ENCODE measurements at regions not wholly inside any gene's neighbourhood (a gene's known extent, or its start where the extent isn't known, plus 50 kb on each side); places are given as distances from the start of the nearest gene placed in this dataset.

- Histone ChIP-seq H3K4me3 (replicated peaks; ENCODE audit: low read depth, low read length) (no peak overlapping the region), H3K36me3 (ENCODE audit: control insufficient read depth, insufficient read depth, low read length) (no peaks in the 10 kb centered on the region), H3K27me3 (replicated peaks; ENCODE audit: control insufficient read depth, insufficient read depth, low read length) (no peaks in the 10 kb centered on the region)
- no peak for DNase-seq (ENCODE audit: extremely low read depth, insufficient read length)
- no peak for TF ChIP-seq CTCF (IDR thresholded peaks at IDR 0.05; ENCODE audit: insufficient read depth, low read length, poor library complexity, severe bottlenecking)
Observed at GRCh38 chr2:160920791-160921303, 239.4 kb upstream of the TANK start.

GRCh38 chr2:160921386-160921964, 238.8 kb upstream of the TANK start:
- Histone ChIP-seq H3K36me3 (ENCODE audit: control insufficient read depth, insufficient read depth, low read length) (no peaks in the 10 kb centered on the region), H3K4me3 (replicated peaks; ENCODE audit: low read depth, low read length) (no peak overlapping the region), H3K27me3 (replicated peaks; ENCODE audit: control insufficient read depth, insufficient read depth, low read length) (no peaks in the 10 kb centered on the region)
- no peak for DNase-seq (ENCODE audit: extremely low read depth, insufficient read length)
- TF ChIP-seq CTCF (IDR thresholded peaks at IDR 0.05; ENCODE audit: insufficient read depth, low read length, poor library complexity, severe bottlenecking) = no peak

- Histone ChIP-seq H3K4me3 (replicated peaks; ENCODE audit: low read depth, low read length) (no peak overlapping the region), H3K27me3 (replicated peaks; ENCODE audit: control insufficient read depth, insufficient read depth, low read length) (no peaks in the 10 kb centered on the region), H3K36me3 (ENCODE audit: control insufficient read depth, insufficient read depth, low read length) (no peaks in the 10 kb centered on the region)
- TF ChIP-seq CTCF (IDR thresholded peaks at IDR 0.05; ENCODE audit: insufficient read depth, low read length, poor library complexity, severe bottlenecking) = no peak
- no peak for DNase-seq (ENCODE audit: extremely low read depth, insufficient read length)
Observed at GRCh38 chr2:160924936-160925353, 235.3 kb upstream of the TANK start.

GRCh38 chr2:160925956-160926355, 234.3 kb upstream of the TANK start:
- Histone ChIP-seq H3K27me3 (replicated peaks; ENCODE audit: control insufficient read depth, insufficient read depth, low read length) (no peaks in the 10 kb centered on the region), H3K4me3 (replicated peaks; ENCODE audit: low read depth, low read length) (no peak overlapping the region), H3K36me3 (ENCODE audit: control insufficient read depth, insufficient read depth, low read length) (no peaks in the 10 kb centered on the region)
- DNase-seq (ENCODE audit: extremely low read depth, insufficient read length) = no peak
- no peak for TF ChIP-seq CTCF (IDR thresholded peaks at IDR 0.05; ENCODE audit: insufficient read depth, low read length, poor library complexity, severe bottlenecking)

- Histone ChIP-seq H3K4me3 (replicated peaks; ENCODE audit: low read depth, low read length) (no peak overlapping the region), H3K27me3 (replicated peaks; ENCODE audit: control insufficient read depth, insufficient read depth, low read length) (no peaks in the 10 kb centered on the region), H3K36me3 (ENCODE audit: control insufficient read depth, insufficient read depth, low read length) (no peaks in the 10 kb centered on the region)
- DNase-seq (ENCODE audit: extremely low read depth, insufficient read length) = no peak
- TF ChIP-seq CTCF (IDR thresholded peaks at IDR 0.05; ENCODE audit: insufficient read depth, low read length, poor library complexity, severe bottlenecking) = no peak
Observed at GRCh38 chr2:160927324-160927723, 232.9 kb upstream of the TANK start.

- no peaks in the 10 kb centered on the region for H3K36me3 ChIP-seq (ENCODE audit: control insufficient read depth, insufficient read depth, low read length)
- H3K27me3 ChIP-seq (replicated peaks; ENCODE audit: control insufficient read depth, insufficient read depth, low read length) = no peaks in the 10 kb centered on the region
- no peak overlapping the region for H3K4me3 ChIP-seq (replicated peaks; ENCODE audit: low read depth, low read length)
- no peak for DNase-seq (ENCODE audit: extremely low read depth, insufficient read length)
- TF ChIP-seq CTCF (IDR thresholded peaks at IDR 0.05; ENCODE audit: insufficient read depth, low read length, poor library complexity, severe bottlenecking) = no peak
Observed at GRCh38 chr2:160928854-160929301, 231.3 kb upstream of the TANK start.
